MCF 10A (cell line): ENCODE measurements at regions not wholly inside any gene's neighbourhood (a gene's known extent, or its start where the extent isn't known, plus 50 kb on each side); places are given as distances from the start of the nearest gene placed in this dataset.

Experiments used
- BruUV-seq: library from RNA; stranded (reverse); fragments of 400-500 nt; replicated peaks from 2 replicates; lab custom pipeline; 2021; lab: Mats Ljungman, UMichigan
- CTCF ChIA-PET: fragments of 300-600 bp; sonication (Branson Sonifier 250); formaldehyde crosslinking; extraction: SDS; loops from one replicate; lab custom pipeline; 2021; ENCODE audit warnings: antibody characterized with exemption, inconsistent platforms; lab: Yijun Ruan, JAX
- POLR2A ChIA-PET: fragments of 300-600, 350-650 bp; sonication (Branson Sonifier 250); formaldehyde crosslinking; extraction: SDS; loops from one replicate; lab custom pipeline; 2020; ENCODE audit warnings: antibody characterized with exemption, inconsistent platforms; lab: Yijun Ruan, JAX
- DNase-seq: peaks from one replicate; pipeline ENCODE4 v3.0.0-alpha.2; 2018; ENCODE audit not compliant: unreplicated experiment
- H3K27ac Mint-ChIP-seq: one replicate; pipeline ENCODE4 v1.8.0; 2022; ENCODE audit warnings: mild to moderate bottlenecking, low read depth, mixed read lengths; ENCODE audit not compliant: unreplicated experiment
- H3K27me3 Mint-ChIP-seq: one replicate; pipeline ENCODE4 v1.8.0; 2022; ENCODE audit warnings: mixed read lengths; ENCODE audit not compliant: insufficient read depth, unreplicated experiment
- H3K36me3 Mint-ChIP-seq: one replicate; pipeline ENCODE4 v1.8.0; 2022; ENCODE audit warnings: mild to moderate bottlenecking, moderate library complexity, mixed read lengths; ENCODE audit not compliant: insufficient read depth, unreplicated experiment
- H3K4me1 Mint-ChIP-seq: one replicate; pipeline ENCODE4 v1.8.0; 2022; ENCODE audit warnings: mixed read lengths; ENCODE audit not compliant: insufficient read depth, unreplicated experiment
- H3K4me3 Mint-ChIP-seq: one replicate; pipeline ENCODE4 v1.8.0; 2022; ENCODE audit warnings: mild to moderate bottlenecking, moderate library complexity, mixed read lengths; ENCODE audit not compliant: unreplicated experiment
- H3K9me3 Mint-ChIP-seq: one replicate; pipeline ENCODE4 v1.8.0; 2022; ENCODE audit warnings: mixed read lengths; ENCODE audit not compliant: unreplicated experiment
- CTCF ChIP-seq: fragments of 200-600 bp; IDR thresholded peaks from one replicate; pipeline ENCODE4 v1.8.0; 2022; ENCODE audit warnings: antibody characterized with exemption, mild to moderate bottlenecking; ENCODE audit not compliant: unreplicated experiment
- intact Hi-C: fragments of 100-400 bp; cut with micrococcal nuclease; formaldehyde crosslinking; loops from 2 replicates; pipeline ENCODE4 v1.14.1; 2022

GRCh38 chr3:24981924-24982323 is 446.1 kb upstream of the RARB start:
- Mint-ChIP-seq H3K9me3 (peaks cover 7% of the 10 kb centered on the region), H3K36me3 (no peaks in the 10 kb centered on the region), H3K4me3 (no peak overlapping the region), H3K4me1 (no peaks in the 10 kb centered on the region), H3K27ac (no peak overlapping the region), H3K27me3 (peaks cover 38% of the 10 kb centered on the region)
- POLR2A ChIA-PET = no interaction called here
- no peak for DNase-seq
- intact Hi-C loops = no loop called here
- TF ChIP-seq CTCF = no peak
- CTCF ChIA-PET = interaction anchor here (0.8 to 0.9 kb wide), 2 partner anchors 10 to 97 kb away, joined by 3 read pairs; no protein-coding TSS in a partner anchor
- BruUV-seq = no TSS peak

GRCh38 chr3:24985668-24986067 is 442.4 kb upstream of the RARB start:
- BruUV-seq = no TSS peak
- Mint-ChIP-seq H3K4me3 (no peak overlapping the region), H3K36me3 (no peaks in the 10 kb centered on the region), H3K27me3 (peaks cover 30% of the 10 kb centered on the region), H3K9me3 (peaks cover under 1% of the 10 kb centered on the region), H3K4me1 (no peaks in the 10 kb centered on the region), H3K27ac (no peak overlapping the region)
- ChIA-PET POLR2A (interaction anchor here (0.7 kb wide), 1 partner anchor 26 kb away, joined by 3 read pairs; no protein-coding TSS in a partner anchor), CTCF (interaction anchor here (1.1 kb wide), 1 partner anchor 608 kb away, joined by 3 read pairs; no protein-coding TSS in a partner anchor)
- intact Hi-C loops = no loop called here
- DNase-seq = no peak
- no peak for TF ChIP-seq CTCF

DNA sequence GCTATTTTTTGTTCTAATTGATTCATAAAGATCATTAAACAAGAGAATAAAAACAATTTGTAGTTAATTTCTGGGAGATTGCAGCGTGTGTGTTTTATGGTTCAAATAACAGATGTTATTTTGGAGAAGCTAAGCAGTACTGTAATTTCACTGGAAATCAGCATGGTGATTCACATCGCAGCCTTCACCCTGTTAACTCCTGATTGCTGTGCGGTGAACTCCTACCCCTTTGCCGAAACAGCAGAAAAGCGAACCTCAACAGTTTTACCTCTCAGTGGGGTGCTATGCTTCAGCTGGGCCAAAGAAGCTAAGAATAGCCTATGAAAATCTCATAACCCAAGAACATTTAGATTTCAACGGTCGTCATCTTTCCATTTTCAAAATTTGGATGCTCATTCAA is 441.5 kb upstream of the RARB start:
- no peak for DNase-seq
- intact Hi-C loops = no loop called here
- no TSS peak for BruUV-seq
- H3K4me1 Mint-ChIP-seq = no peaks in the 10 kb centered on the region
- H3K27ac Mint-ChIP-seq = no peak overlapping the region
- H3K27me3 Mint-ChIP-seq = peaks cover 28% of the 10 kb centered on the region
- ChIA-PET CTCF (no interaction called here), POLR2A (interaction anchor here (0.7 kb wide), 1 partner anchor 11 kb away, joined by 3 read pairs; no protein-coding TSS in a partner anchor)
- no peak for TF ChIP-seq CTCF
- H3K36me3 Mint-ChIP-seq = no peaks in the 10 kb centered on the region
- H3K4me3 Mint-ChIP-seq = no peak overlapping the region
- H3K9me3 Mint-ChIP-seq = no peaks in the 10 kb centered on the region

DNA sequence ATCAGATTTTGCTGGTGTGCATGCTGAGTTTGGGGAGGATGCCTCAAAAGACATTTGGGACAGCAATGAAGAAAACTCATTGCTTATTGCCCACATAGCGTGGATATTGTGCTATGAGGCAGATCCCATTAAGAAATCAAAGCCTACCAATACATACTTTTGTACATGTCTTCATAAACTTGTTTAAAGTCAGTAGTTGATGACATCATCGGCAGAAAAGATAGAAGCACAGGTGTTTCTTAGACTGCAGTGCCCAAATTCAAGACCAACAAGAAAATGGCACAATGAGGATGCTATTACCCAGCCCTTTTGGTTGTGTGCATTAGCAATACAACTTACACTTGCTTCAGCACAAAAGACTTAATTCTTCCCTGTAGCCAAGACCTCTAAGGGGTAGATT is 428.7 kb upstream of the RARB start:
- Mint-ChIP-seq H3K9me3 (no peaks in the 10 kb centered on the region), H3K27ac (no peak overlapping the region), H3K4me1 (no peaks in the 10 kb centered on the region), H3K36me3 (no peaks in the 10 kb centered on the region), H3K27me3 (peaks cover 9% of the 10 kb centered on the region), H3K4me3 (no peak overlapping the region)
- no TSS peak for BruUV-seq
- intact Hi-C loops = no loop called here
- CTCF ChIA-PET = no interaction called here
- no peak for DNase-seq
- no peak for TF ChIP-seq CTCF
- POLR2A ChIA-PET = no interaction called here
